GM19324 (cell line): ENCODE measurements at regions not wholly inside any gene's neighbourhood (a gene's known extent, or its start where the extent isn't known, plus 50 kb on each side); places are given as distances from the start of the nearest gene placed in this dataset.
"Not testable (repeated sequence)": the region's sequence is repeated elsewhere in the genome, so short reads cannot be mapped to it uniquely, and the experiment has no call there.

Source experiments
- ATAC-seq: cut with Tn5 transposase; IDR thresholded peaks from one replicate; pipeline ENCODE4 v1.9.1; 2021; ENCODE audit warnings: mild to moderate bottlenecking, moderate library complexity; ENCODE audit not compliant: unreplicated experiment, low FRiP score

DNA sequence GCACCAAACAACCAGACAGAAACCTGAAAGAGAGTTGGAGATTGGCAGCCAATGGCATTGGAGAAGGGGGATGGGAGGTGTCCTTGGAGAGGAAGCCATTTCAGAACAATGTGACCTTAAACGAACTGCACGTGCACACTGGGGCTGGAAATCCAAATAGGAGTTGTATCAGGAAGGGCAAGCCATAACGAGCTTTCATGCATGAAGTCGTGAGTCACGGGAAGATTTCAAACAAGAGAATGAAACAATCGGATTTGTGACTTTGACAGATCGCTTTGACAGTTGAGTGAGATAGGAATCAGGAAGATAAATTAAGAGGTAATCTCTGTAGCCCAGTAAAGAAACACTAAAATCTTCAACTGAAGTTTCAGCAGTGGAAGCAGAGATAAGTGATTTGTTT is 445.8 kb upstream of the ZP4 start:
- ATAC-seq, result no peak

DNA sequence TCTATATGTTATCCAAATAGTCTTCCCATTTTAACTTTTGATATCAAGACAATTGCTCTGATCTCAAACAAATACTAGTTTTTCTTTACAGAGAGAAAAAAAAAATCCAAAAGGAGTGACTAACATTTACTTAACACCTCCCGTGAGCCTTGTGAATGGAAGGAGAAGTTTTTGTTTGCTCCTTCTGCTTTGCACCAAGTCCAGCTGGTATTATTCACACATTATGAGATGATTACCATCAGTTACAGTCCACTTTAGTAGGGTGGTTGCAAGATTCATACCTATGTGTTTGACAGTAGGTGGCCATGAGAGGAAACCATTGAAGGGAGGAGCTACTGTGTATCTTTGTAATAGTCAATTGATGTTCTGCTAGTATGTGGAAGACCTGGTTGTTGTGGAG is 443.4 kb upstream of the ZP4 start:
- no peak for ATAC-seq

DNA sequence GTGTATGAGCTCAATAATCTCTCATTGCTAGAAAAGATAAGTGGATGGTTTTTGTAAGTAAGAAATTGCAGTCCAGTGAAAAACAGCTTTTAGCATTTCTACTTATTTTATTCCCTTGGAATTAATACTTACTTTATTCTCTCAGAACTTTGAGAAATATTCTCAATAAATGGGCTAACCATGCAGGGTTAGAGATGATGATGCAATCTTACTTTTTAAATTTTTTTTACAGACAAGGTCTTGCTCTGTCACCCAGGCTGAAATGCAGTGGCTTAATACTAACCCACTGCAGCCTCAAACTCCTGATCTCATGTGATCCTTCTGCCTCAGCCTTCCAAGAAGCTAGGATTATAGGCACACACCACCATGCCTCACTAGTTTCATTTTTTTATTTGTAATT is 440.8 kb upstream of the ZP4 start:
- ATAC-seq, result no peak

DNA sequence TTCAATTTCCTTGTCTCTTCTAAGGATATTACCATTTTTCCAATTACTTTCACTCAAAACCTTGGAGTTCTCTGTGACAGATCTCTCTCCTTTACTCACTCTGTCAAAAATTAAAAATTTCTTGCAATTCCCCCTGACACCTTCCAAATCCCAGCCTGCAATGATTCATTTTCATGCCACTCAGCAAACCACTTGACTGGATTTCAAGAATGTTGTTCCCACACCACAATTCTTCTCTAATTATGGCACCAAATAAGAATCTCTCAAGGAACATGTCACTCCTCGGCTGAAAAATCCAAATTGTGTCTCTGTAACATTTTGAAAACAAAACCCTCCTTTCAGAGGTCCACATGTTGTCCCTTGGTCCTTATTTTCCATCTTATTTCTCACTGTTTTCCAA is 438.9 kb upstream of the ZP4 start:
- no peak for ATAC-seq

DNA sequence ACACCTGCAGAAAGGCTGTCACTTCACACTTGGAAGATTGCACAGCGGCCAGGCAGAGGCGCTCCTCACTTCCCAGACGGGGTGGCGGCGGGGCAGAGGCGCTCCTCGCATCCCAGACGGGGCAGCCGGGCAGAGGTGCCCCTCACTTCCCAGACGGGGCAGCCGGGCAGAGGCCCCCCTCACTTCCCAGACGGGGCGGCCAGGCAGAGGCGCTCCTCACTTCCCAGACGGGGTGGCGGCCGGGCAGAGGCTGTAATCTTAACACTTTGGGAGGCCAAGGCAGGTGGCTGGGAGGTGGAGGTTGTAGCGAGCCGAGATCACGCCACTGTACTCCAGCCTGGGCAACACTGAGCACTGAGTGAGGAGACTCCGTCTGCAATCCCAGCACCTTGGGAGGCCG is 436.3 kb upstream of the ZP4 start:
- not testable (repeated sequence) for ATAC-seq

DNA sequence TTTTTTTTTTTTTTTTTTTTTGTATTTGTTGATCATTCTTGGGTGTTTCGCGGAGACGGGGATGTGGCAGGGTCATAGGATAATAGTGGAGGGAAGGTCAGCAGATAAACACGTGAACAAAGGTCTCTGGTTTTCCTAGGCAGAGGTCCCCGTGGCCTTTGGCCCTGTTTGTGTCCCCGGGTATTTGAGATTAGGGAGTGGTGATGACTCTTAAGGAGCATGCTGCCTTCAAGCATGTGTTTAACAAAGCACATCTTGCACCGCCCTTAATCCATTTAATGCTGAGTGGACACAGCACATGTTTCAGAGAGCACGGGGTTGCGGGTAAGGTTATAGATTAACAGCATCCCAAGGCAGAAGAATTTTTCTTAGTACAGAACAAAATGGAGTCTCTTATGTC is 435.8 kb upstream of the ZP4 start:
- ATAC-seq, result not testable (repeated sequence)

DNA sequence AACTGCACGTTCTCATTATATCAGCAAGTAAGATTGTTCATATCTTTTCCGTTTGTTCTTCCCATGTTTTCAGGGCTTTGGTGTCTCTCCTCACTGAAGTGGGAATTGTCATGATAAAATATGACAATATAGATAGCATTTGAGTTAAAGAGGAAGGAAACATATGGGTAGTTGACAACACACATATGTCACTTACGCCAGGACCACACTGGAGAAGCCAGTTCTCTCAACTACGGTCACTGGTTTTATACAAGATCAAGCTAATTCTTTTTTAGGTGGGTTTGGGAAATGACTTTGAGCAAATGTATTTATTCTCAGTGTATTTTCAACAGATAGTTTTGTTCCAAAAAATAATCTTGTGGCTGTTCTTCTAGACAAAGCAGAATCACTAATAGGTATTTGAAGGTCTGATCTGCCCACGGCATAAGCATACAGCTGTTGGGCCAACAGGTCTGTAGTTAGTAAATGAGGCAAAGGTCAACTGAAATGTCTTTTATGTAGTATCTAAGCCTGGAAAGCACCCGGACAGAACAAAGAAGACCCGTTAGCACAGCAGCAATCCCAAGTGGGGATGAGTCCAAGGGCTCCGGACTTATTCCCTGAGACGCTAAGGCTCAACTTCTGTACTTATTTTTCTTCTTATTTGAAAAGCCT is 433.6 kb upstream of the ZP4 start:
- no peak for ATAC-seq

DNA sequence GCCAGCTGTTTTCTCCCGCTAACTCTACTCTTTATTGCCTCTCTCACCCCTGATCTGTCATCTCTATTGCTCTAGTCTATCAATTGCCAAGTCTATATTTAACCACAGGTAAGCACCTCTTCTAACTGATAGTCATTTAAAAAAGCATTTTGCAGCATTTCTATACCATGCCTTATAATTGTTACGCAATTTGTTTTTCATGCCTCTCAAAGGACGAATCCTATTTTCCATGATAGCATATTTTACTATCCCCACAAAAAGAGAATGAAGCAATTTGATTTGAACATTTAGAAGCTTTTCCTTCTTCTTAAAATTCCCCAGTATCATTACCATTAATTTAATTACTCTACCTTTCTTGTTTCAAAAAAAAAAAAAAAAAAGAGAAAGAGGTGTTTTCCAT is 432.8 kb upstream of the ZP4 start:
- no peak for ATAC-seq

DNA sequence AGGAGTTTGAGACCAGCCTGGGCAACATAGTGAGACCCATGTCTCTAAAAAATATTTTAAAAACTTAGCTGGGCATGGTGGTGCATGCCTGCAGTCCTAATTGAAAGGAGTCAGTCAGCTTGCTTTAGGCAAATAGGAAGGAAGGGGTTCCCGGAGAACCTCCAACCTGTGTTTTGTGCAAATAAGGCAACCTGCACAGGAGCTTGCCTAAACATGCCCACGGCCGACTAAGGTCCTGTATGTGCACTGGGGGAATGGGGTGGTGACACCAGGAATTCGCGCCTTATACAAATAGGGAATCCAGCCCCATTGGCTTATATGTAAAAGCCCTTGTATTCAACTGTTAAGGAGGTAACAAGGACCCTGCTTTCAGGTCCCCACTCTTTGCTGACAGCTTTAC is 429.2 kb upstream of the ZP4 start:
- ATAC-seq, result no peak

DNA sequence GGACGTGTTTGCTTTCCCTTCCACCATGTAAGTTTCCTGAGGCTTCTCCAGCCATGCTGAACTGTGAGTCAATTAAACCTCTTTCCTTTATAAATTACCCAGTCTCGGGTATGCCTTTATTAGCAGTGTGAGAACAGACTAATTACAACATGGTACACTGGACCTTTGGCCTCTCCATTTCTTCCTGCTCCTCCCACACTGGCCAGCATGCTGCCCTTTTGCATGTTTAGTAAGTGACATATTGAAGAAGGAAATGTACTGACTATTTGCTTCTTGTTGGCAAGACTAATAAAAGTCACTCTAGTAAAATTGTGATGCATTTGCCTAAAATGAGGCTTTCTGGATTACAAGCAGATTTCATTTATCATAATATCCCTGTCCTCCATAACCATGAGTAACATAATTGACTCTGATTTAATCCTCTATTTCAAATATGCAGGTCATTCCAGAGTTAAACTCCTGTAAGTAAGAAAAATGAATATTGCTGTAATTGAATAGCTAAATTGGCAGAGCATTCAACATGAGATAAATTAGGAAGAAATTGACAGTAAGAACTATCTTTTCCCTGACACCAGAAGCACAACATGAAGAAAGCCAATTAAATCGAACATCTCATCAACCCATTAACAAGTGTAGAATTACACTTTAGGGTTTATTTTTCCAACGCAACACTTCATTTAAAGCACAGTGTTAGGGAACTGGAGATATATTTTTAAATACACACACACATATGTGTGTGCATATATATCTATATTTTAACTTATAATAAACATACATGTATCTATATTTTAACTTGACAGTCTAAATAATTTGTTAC is 427.8 kb upstream of the ZP4 start:
- no peak for ATAC-seq

DNA sequence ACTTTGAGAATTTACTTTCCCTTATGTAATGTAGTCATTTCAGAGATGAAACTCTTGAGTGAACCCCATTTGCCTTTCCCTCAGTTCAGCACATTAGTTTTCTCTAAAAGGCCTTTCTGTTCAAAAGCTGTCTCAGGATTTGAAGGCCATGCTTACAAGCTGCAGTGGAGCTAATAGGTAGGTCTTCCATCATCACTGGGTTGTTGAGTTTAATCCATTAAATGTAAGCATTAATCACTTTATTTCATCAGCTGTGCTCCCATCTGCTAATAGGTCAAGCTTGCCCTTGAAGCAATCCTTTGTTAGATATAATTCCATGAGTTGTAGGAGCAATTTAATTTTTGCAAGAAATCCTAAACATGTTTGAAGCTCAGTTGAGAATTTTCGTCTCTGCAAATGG is 422.2 kb upstream of the ZP4 start:
- no peak for ATAC-seq

DNA sequence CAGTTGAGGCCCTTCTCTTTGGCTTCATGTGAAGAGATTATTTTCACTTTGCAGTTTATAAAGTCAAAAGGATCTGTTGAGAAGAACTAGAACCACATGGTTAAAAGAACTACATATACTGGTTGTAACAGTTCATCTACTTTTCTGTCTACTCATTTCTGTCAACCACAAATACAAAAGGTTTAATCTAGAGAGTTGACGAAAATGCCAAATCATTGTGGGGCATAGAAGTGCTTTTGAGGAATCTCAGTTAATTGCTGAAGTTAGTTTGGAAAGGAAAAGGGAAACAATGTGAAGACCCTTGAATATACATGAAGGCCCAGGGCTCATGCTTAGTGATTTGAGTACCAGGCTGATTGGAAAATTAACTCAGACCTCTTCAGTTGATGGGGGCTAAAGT is 415.7 kb upstream of the ZP4 start:
- no peak for ATAC-seq

DNA sequence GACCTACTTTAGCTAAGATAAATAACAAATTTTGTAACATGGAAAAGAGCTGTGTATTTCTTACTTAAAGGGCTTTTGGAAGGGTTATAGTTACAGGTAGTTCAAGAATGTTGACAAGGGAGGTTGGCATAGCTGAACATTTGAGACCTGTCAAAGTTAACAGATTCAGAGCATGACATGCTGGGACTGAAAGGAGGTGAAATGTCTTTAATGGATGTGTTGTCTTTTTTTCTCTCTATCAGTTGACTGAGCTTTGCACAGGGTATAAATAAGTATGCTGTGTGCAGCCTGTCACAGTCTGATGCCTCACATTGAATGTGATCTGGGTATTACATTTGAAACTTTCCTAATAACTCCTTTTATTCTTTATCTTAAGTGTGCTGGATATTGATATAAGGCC is 411.9 kb upstream of the ZP4 start:
- no peak for ATAC-seq

DNA sequence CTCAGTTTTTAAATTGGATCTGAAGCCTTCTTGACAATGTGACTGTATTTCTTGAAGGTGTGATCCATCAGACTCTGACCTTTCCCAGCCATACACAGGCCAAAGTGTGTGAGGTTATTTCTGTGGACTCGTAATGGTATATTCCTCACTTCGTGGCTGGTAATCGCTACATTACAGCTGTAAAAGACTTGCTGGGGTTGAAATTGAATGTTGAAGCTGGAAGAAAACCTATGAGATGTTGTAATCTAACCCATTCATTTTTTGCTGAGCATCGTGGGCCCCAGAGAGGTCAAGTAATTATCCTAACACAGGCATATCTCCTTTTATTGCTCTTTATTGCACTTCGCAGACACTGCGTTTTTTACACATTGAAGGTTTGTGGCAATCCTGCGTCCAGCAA is 405.6 kb upstream of the ZP4 start:
- ATAC-seq, result no peak

DNA sequence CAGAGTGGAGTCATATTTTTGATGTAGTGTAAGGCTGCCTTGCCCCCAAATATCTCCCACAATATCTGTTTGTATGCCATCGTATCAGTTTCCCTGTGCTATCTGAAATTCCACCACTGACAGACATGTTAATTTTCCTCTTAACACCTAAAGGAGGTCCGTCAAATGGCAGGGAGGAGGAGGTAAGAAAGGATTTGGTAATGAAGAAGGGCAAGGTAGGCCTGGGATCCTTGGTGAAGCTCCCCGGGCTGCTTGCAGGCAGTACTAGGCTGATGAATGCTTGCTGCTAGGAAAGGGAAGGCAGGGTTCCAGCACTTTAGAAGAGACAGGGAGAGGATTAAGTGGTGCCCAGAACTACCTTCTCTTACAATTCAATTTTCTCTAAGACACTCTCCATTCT is 402.4 kb upstream of the ZP4 start:
- no peak for ATAC-seq

DNA sequence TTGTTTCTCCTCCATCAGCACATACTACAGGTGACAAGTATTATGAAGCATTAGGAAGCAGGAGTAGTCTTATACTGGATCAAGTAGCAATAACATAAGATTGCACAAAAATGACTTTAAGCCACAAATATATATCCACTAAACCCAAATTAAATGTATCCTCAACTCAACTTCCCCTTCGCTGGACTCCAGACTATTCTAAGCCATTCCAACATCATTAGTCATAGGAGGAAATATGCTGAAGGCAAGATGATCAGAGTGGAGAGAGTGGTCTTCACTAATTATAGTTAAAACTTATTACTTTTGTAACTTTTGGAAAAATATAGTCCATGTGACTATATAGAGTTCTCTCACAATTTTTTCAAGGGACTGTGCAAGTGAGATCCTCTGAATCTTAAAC is 390.7 kb upstream of the ZP4 start:
- ATAC-seq, result no peak

DNA sequence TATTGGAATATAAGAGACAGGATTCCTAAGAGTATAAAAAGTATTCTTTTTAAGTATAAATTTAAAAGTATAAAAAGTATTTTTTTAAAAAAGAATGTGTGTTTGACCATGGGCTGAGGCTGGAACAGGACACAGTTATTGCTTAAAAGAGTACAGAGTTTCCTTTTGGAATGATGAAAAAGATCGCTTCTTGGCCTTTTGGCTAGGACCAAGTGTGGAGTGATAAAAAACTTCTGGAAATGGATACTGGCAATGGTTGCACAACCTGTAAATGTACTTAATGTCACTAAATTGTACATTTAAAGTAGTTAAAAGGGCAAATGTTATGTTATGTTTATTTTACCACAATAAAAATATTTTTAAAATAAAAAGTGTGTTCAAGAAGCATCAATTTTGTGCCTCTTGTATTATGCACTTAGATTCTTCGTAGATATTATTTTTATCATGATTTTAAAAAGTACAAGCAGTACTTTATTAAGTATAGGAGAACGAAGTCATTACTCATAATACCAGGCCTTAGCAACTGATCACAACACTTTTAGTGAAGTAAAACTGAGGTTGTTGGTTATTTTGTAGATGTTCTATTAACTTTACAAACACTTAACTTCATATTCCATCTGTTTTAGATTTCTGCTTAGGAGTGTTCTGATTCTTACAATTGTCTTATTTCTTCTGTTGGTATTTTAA is 389.1 kb upstream of the ZP4 start:
- no peak for ATAC-seq

DNA sequence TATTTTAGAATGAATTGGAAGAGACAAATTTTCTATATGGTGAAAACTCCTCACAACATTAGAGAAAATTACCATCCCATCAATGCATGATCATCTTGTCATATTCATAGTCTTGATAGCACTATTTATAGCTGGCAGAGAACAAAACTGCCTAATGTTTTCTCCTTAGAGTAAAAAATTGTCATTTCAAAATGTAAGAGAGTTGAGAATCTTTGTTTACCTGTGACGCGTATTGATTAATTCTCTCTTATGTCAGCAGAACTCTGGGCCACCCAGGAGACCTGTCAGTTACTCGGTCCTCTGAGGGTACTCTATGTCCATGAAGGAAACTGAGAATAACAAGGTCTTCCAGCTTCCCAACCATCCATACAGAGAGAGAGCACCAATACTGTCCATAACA is 381.4 kb upstream of the ZP4 start:
- no peak for ATAC-seq

DNA sequence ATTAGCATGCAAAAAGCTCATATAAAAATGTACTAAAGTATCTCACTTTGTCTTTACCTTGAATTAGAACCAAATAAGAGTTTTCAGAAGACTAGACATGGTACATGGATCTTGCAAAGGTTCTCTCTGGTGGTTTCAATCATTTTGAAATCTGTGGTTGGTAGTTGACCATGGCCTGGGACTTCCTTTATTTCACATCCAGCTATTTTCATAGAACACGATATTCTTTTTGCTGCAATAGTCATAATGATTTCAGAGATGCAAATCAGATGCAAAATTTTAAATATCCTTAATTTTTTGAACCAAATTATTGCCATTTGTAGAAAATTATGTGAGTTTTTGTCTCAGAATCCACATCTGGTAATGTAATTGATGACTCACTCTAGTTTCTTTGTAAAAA is 375.1 kb upstream of the ZP4 start:
- no peak for ATAC-seq

DNA sequence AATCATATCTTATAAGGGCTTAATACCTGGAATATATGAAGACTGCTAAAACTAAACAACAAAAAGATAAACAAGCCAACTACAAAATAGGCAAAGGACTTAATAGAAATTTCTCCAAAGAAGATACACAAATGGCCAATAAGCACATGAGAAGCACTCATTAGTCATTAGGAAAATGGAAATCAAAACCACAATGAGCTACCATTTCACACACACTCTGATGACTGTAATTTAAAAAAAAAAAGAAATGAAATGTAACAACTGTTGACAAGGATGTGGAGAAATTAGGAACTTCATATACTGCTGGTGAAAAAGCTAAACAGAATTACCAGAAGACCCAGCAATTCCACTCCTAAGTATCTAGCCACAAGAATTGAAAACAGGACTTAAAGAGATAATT is 374.2 kb upstream of the ZP4 start:
- ATAC-seq, result no peak

DNA sequence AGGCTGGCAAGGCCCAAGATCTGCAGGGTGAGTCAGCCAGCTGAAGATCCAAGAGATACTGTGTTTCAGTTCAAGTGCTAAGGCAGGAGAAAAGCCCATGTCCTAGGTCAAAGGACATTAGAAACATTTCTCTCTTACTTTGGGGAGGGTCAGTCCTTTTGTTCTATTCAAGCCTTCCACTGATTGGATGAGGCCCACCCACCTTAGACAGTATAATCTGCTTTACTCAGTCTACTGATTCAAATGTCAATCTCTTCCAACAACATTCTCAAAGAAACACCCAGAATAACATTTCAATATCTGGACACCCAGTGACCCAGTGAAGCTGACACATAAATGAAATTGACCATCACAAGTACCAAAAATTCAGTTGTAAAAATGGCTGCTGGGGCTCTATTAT is 367.8 kb upstream of the ZP4 start:
- ATAC-seq, result no peak
